ENCODE measurements at regions not wholly inside any gene's neighbourhood (a gene's known extent, or its start where the extent isn't known, plus 50 kb on each side); places are given as distances from the start of the nearest gene placed in this dataset.

DNA sequence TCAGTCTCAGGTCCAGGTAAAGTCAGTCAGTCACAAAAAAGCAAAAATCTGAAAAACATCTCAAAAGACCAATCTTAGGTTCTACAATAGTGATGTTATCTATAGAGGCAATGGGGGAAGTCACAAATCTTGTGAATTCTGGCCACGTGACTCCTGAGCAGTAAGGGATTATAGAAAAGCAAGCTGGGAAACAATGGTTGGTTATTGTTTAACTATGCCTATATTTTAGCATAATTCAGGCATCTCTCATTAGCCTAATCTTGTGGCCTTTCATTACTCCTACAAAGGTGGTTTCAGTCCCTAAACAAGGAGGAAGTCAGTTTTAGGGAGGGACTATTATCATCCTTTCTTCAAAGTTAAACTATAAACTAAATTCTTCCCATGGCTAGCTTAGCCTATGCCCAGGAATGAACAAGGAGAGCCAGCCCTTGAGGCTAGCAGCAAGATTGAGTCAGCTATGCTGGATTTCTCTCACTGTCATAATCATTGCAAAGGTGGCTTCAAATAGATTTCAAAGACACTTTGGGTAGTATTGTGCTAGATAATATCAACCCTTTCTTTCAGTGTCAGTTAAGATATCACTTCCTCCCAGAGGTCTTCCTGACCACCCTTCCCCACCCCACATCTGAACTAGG lies 56.4 kb upstream of the ITGA6 start:
- no peak overlapping the region for H3K4me3 Mint-ChIP-seq
- no peaks in the 10 kb centered on the region for H3K27me3 Mint-ChIP-seq
- no peak for DNase-seq
- peaks cover 7% of the 10 kb centered on the region for H3K9me3 Mint-ChIP-seq
- no peaks in the 10 kb centered on the region for H3K36me3 Mint-ChIP-seq (ENCODE audit: low read depth)
- no peaks in the 10 kb centered on the region for H3K4me1 Mint-ChIP-seq (ENCODE audit: low read depth)
- no peak overlapping the region for H3K27ac Mint-ChIP-seq

DNA sequence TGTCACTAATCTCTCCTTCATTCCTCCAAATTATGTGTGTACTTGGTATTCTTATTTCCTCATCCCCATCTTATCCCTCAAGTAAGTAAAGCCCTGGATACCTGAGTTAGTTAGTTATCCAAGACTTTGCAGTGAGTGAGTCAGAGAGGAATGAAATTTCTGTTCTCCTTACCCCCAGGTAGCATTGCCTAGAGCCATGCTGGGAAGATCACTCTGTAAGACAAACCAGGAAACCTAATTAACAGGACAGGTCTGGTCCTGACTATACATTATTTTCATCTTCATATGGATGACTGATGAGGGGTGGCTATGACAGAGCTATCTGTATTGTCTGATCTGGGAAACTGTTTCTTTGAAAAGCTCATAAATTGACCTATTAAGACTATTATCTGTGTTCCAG lies 55.0 kb upstream of the ITGA6 start:
- Mint-ChIP-seq H3K27ac (no peak overlapping the region), H3K27me3 (no peaks in the 10 kb centered on the region), H3K36me3 (ENCODE audit: low read depth) (no peaks in the 10 kb centered on the region), H3K4me3 (no peak overlapping the region), H3K4me1 (ENCODE audit: low read depth) (no peaks in the 10 kb centered on the region), H3K9me3 (peaks cover 7% of the 10 kb centered on the region)
- DNase-seq, result no peak

DNA sequence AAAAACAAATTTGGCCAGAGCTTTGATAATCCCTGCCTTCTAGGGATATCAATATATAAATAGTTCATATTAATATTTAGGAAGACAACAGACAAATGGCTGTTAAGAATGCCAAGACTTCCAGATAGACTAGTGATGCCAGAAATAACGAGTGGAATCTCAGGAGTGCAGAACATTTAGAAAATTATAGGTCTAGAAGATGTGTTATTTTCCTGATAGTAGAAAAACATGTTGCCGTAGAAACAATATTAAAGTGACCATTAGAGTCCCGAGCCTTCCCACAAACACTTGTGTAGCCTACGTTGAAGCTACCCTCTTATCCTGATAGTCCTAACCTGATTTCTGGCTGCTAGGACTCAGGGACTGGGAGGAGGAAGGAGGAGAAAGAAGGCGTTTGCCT lies 54.3 kb upstream of the ITGA6 start:
- H3K4me1 Mint-ChIP-seq (ENCODE audit: low read depth), result no peaks in the 10 kb centered on the region
- no peaks in the 10 kb centered on the region for H3K36me3 Mint-ChIP-seq (ENCODE audit: low read depth)
- no peaks in the 10 kb centered on the region for H3K27me3 Mint-ChIP-seq
- peaks cover 7% of the 10 kb centered on the region for H3K9me3 Mint-ChIP-seq
- H3K27ac Mint-ChIP-seq, result no peak overlapping the region
- no peak overlapping the region for H3K4me3 Mint-ChIP-seq
- DNase-seq, result no peak

DNA sequence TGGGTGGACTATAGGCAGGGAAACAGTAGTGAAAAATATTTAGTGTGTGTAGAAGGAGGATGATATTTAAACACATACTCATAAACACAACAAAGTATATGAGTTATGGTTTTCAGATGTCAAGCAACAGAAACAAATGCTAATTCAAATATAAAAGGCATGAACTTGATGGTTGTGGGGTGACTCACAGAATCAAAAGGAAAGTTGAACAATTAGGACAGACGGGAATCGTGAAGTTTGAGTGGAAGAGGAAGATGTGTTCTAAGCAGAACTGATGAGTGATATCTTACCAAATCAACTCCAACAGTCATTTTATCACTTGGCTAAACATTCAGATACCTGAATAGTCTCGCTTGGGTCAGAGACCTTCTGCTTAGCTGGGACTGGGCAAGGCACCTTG lies 53.6 kb upstream of the ITGA6 start:
- Mint-ChIP-seq H3K27ac (no peak overlapping the region), H3K27me3 (no peaks in the 10 kb centered on the region), H3K9me3 (peaks cover 7% of the 10 kb centered on the region), H3K4me1 (ENCODE audit: low read depth) (no peaks in the 10 kb centered on the region), H3K4me3 (no peak overlapping the region), H3K36me3 (ENCODE audit: low read depth) (no peaks in the 10 kb centered on the region)
- no peak for DNase-seq

DNA sequence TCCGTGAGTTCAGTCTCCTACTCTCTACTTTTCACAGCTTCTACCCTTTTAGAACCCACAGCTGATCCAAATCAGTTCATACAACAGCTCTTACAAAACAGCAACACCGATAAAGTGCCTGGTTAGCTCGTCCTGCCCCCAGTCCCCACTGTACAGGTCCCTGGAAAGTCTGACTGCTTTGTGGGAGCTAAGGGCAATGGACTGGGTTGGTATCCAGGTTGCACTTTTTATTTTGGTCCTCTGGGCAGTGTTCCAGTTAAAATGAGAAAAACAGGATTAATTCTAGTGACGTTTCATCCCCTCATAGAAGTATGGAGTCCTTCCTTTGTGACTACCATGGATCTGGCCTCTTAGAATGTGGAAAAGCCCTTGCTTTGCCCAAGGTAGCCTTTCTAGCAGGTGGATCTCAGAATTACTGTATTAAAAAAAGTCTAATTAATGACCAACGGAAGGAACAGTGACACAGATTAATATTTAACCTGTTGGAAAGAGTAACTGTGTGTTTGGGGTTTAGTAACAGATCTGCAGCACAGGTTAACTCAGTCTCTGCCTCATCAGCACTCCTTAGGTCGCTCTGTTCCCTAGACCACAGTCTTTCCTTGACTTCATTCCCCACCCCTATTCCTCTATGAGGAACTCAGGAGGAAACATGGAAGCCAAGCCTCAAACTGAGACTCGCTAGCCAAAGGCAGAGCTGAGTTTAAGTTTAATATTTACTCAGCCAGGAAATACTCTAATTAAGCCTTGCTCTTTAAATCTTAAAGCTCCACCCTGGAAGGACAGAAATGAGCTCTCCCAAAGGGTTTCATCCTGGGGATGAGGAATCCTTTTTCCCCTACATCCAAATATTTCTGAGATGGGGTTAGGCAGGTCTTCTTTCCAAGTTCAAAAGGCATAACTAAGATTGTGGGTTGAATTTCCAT lies 52.8 kb upstream of the ITGA6 start:
- no peaks in the 10 kb centered on the region for H3K36me3 Mint-ChIP-seq (ENCODE audit: low read depth)
- peaks cover 6% of the 10 kb centered on the region for H3K9me3 Mint-ChIP-seq

DNA sequence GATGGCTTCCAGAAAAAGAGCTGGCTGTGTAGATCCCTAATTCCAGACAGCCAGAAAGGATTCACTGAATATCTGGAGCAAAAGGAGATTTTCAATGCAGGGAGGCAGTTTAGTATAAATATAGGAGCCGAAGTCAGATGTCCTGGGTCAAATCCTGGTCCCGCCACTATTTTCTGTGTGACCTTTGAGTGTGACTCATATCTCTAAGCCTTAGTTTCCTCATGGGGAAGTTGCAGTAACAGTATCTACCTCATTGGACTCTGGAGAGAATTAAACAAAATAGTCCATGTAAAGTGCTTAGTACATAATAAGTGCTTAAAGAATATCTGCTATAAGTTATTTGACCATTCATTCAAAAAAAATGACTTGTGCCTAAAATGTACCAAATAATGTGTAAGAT lies 52.1 kb upstream of the ITGA6 start:
- no peaks in the 10 kb centered on the region for H3K27me3 Mint-ChIP-seq
- H3K36me3 Mint-ChIP-seq (ENCODE audit: low read depth), result no peaks in the 10 kb centered on the region
- H3K27ac Mint-ChIP-seq, result no peak overlapping the region
- H3K4me3 Mint-ChIP-seq, result no peak overlapping the region
- no peak for DNase-seq
- no peaks in the 10 kb centered on the region for H3K4me1 Mint-ChIP-seq (ENCODE audit: low read depth)
- H3K9me3 Mint-ChIP-seq, result peaks cover 6% of the 10 kb centered on the region

More for the DNA sequence above, 52.8 kb upstream of the ITGA6 start:
- Mint-ChIP-seq H3K4me1 (ENCODE audit: low read depth) (no peaks in the 10 kb centered on the region), H3K27ac (no peak overlapping the region), H3K27me3 (no peaks in the 10 kb centered on the region), H3K4me3 (no peak overlapping the region)
- no peak for DNase-seq

DNA sequence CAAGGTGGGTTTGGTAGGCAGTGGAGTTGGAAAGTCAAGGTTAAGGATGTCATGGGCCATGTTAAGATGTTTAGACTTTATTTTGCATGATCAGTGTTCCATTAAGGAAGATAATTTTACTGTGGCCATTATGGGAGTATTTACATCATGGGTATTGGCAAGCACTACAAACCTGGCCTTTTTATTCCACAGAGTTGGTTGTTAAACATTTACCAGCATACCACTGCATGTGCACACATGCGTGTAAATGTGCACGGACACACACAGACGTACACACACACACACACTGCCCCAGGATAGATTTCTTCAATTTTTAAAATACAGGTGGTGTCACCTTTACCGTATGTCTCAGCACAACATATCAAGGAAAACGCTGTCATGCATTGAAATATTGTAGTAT lies 51.4 kb upstream of the ITGA6 start:
- Mint-ChIP-seq H3K27me3 (no peaks in the 10 kb centered on the region), H3K4me3 (no peak overlapping the region), H3K9me3 (peaks cover 4% of the 10 kb centered on the region), H3K36me3 (ENCODE audit: low read depth) (no peaks in the 10 kb centered on the region), H3K4me1 (ENCODE audit: low read depth) (no peaks in the 10 kb centered on the region), H3K27ac (no peak overlapping the region)
- no peak for DNase-seq

DNA sequence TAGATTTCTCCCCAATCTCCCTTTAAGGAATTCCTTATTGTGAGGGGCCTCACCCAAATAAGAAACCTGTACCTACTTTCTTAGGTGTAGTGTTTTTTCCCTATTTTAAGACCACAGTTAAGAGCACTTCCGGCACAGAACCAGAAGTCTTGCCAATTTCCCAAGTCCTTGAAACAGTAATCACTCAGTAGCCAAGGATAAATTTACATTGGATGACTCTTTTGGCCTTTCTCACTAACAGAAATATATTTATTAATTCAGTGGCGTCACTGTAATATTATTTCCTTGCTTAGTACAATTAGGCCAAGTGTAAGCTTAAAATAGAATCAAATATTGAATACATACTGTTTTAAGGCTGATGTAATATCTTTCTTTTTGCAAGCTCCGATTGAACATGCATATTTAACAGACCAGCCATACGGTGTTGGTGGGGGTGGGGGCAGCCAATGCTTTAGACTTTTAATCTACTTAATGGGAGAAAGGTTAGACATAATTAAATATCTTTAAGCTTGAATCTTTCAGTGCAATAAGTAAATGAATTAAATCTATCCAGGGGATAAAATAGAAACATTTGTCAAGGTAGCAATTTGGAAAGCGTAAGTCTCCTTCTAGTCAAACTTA lies 50.8 kb upstream of the ITGA6 start:
- Mint-ChIP-seq H3K27ac (no peak overlapping the region), H3K36me3 (ENCODE audit: low read depth) (no peaks in the 10 kb centered on the region), H3K9me3 (peaks cover 4% of the 10 kb centered on the region), H3K27me3 (no peaks in the 10 kb centered on the region), H3K4me1 (ENCODE audit: low read depth) (no peaks in the 10 kb centered on the region), H3K4me3 (no peak overlapping the region)
- DNase-seq, result no peak

DNA sequence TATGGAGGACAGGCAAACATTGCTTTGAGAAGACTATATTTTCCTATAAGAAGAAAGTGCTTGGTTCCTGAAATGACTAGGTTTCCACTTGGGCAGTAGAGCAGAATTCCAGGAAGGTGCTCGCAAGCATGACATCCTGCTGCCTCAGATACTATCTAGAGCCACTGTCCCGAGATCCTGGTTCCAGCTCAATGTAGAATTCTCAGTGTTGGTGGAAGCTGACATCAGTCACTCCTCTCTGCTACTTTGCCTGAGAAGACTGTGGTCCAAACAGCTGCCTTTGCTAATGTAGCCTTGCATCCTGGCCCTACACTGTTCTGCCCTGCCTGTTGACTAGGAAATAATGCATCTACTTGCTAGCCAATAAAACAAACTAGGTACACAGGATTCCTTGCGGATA lies 50.0 kb upstream of the ITGA6 start:
- H3K4me3 Mint-ChIP-seq, result no peak overlapping the region
- no peak for DNase-seq
- H3K4me1 Mint-ChIP-seq (ENCODE audit: low read depth), result no peaks in the 10 kb centered on the region
- no peaks in the 10 kb centered on the region for H3K27me3 Mint-ChIP-seq
- peaks cover 4% of the 10 kb centered on the region for H3K9me3 Mint-ChIP-seq
- no peak overlapping the region for H3K27ac Mint-ChIP-seq
- no peaks in the 10 kb centered on the region for H3K36me3 Mint-ChIP-seq (ENCODE audit: low read depth)
